Calu3 (cell line): ENCODE measurements at regions not wholly inside any gene's neighbourhood (a gene's known extent, or its start where the extent isn't known, plus 50 kb on each side); places are given as distances from the start of the nearest gene placed in this dataset.

Experiments used
- BruUV-seq: library from RNA; stranded (reverse); fragments of 400-500 nt; replicated peaks from 2 replicates; lab custom pipeline; 2021; lab: Mats Ljungman, UMichigan
- CTCF ChIA-PET: fragments of 300-600 bp; sonication (Branson Sonifier 250); formaldehyde crosslinking; loops from one replicate; lab custom pipeline; 2022; ENCODE audit warnings: antibody characterized with exemption; lab: Charles Lee
- DNase-seq: peaks from one replicate; pipeline ENCODE4 v3.0.0; 2022
- H3K27ac Mint-ChIP-seq: one replicate; pipeline ENCODE4 v1.8.0; 2022; ENCODE audit warnings: mixed read lengths; ENCODE audit not compliant: unreplicated experiment
- H3K27me3 Mint-ChIP-seq: one replicate; pipeline ENCODE4 v1.8.0; 2022; ENCODE audit warnings: mixed read lengths; ENCODE audit not compliant: unreplicated experiment
- H3K36me3 Mint-ChIP-seq: one replicate; pipeline ENCODE4 v1.8.0; 2022; ENCODE audit warnings: mild to moderate bottlenecking, moderate library complexity, mixed read lengths; ENCODE audit not compliant: insufficient read depth, unreplicated experiment
- H3K4me1 Mint-ChIP-seq: one replicate; pipeline ENCODE4 v1.8.0; 2022; ENCODE audit warnings: mild to moderate bottlenecking, low read depth, mixed read lengths; ENCODE audit not compliant: unreplicated experiment
- H3K4me3 Mint-ChIP-seq: one replicate; pipeline ENCODE4 v1.8.0; 2022; ENCODE audit warnings: mild to moderate bottlenecking, low read depth, moderate library complexity, mixed read lengths; ENCODE audit not compliant: unreplicated experiment
- H3K9me3 Mint-ChIP-seq: one replicate; pipeline ENCODE4 v1.8.0; 2022; ENCODE audit warnings: low read depth, mixed read lengths; ENCODE audit not compliant: unreplicated experiment
- CTCF ChIP-seq: fragments of 200-600 bp; IDR thresholded peaks from one replicate; pipeline ENCODE4 v1.8.0; 2022; ENCODE audit warnings: antibody characterized with exemption; ENCODE audit not compliant: unreplicated experiment
- intact Hi-C: fragments of 100-400 bp; cut with micrococcal nuclease; formaldehyde crosslinking; loops from one replicate; pipeline ENCODE4 v1.10.0; 2022; ENCODE audit not compliant: unreplicated experiment

- Mint-ChIP-seq H3K27ac (no peak overlapping the region), H3K4me1 (no peaks in the 10 kb centered on the region), H3K36me3 (no peaks in the 10 kb centered on the region), H3K27me3 (no peaks in the 10 kb centered on the region), H3K9me3 (no peaks in the 10 kb centered on the region), H3K4me3 (no peak overlapping the region)
- intact Hi-C loops = no loop called here
- CTCF ChIA-PET = no interaction called here
- no peak for DNase-seq
- TF ChIP-seq CTCF = no peak
- no TSS peak for BruUV-seq
Measured at GRCh38 chr4:123835831-123836590, 439.4 kb downstream of the SPRY1 start.

- BruUV-seq = no TSS peak
- Mint-ChIP-seq H3K9me3 (no peaks in the 10 kb centered on the region), H3K27me3 (no peaks in the 10 kb centered on the region), H3K36me3 (no peaks in the 10 kb centered on the region), H3K27ac (no peak overlapping the region), H3K4me1 (no peaks in the 10 kb centered on the region), H3K4me3 (no peak overlapping the region)
- DNase-seq = no peak
- intact Hi-C loops = no loop called here
- CTCF ChIA-PET = no interaction called here
- no peak for TF ChIP-seq CTCF
Measured at GRCh38 chr4:123836851-123837595, 440.4 kb downstream of the SPRY1 start.

- no TSS peak for BruUV-seq
- DNase-seq = no peak
- no peak overlapping the region for H3K27ac Mint-ChIP-seq
- H3K9me3 Mint-ChIP-seq = no peaks in the 10 kb centered on the region
- H3K36me3 Mint-ChIP-seq = no peaks in the 10 kb centered on the region
- intact Hi-C loops = no loop called here
- no peaks in the 10 kb centered on the region for H3K27me3 Mint-ChIP-seq
- CTCF ChIA-PET = no interaction called here
- H3K4me3 Mint-ChIP-seq = no peak overlapping the region
- H3K4me1 Mint-ChIP-seq = no peaks in the 10 kb centered on the region
- no peak for TF ChIP-seq CTCF
Measured at GRCh38 chr4:123838474-123838873, 441.9 kb downstream of the SPRY1 start.

- no peaks in the 10 kb centered on the region for H3K27me3 Mint-ChIP-seq
- CTCF ChIA-PET = no interaction called here
- DNase-seq = no peak
- intact Hi-C loops = no loop called here
- TF ChIP-seq CTCF = no peak
- no peaks in the 10 kb centered on the region for H3K36me3 Mint-ChIP-seq
- H3K4me1 Mint-ChIP-seq = no peaks in the 10 kb centered on the region
- BruUV-seq = no TSS peak
- H3K4me3 Mint-ChIP-seq = no peak overlapping the region
- H3K9me3 Mint-ChIP-seq = no peaks in the 10 kb centered on the region
- no peak overlapping the region for H3K27ac Mint-ChIP-seq
Measured at GRCh38 chr4:123840197-123840596, 443.6 kb downstream of the SPRY1 start.
